CD8-positive, alpha-beta memory T cell (primary cell): ENCODE measurements at regions not wholly inside any gene's neighbourhood (a gene's known extent, or its start where the extent isn't known, plus 50 kb on each side); places are given as distances from the start of the nearest gene placed in this dataset.
A peak's percentile ranks its signal among the peaks of the same experiment; 100 is the strongest.
"Not testable (repeated sequence)": the region's sequence is repeated elsewhere in the genome, so short reads cannot be mapped to it uniquely, and the experiment has no call there.

Experiments
- CTCF ChIA-PET: fragments of 350-600 bp; sonication (Branson Sonifier 250); formaldehyde crosslinking; loops from one replicate; lab custom pipeline; 2021; ENCODE audit warnings: antibody characterized with exemption; lab: Charles Lee
- POLR2A ChIA-PET: fragments of 350-600 bp; sonication (Branson Sonifier 250); formaldehyde crosslinking; loops from one replicate; lab custom pipeline; 2021; ENCODE audit warnings: antibody characterized with exemption; lab: Charles Lee
- DNase-seq, 5 donors: peaks; one replicate each; pipeline versions ENCODE4 v3.0.0 to v3.0.0-alpha.2; 2020 to 2022; ENCODE audit warnings: mixed read lengths in 1 of 5
- H3K27ac ChIP-seq: one replicate; pipeline ENCODE4 v1.7.0; 2013; ENCODE audit warnings: low read depth, mild to moderate bottlenecking, low read length, moderate library complexity
- H3K27me3 ChIP-seq: 2 replicates; pipeline ENCODE4 v1.7.0; 2013; ENCODE audit warnings: low read length, mild to moderate bottlenecking; ENCODE audit not compliant: insufficient read depth, poor library complexity, severe bottlenecking
- H3K36me3 ChIP-seq: 2 replicates; pipeline ENCODE4 v1.7.0; 2013; ENCODE audit warnings: mild to moderate bottlenecking, low read length, moderate library complexity; ENCODE audit not compliant: insufficient read depth
- H3K4me1 ChIP-seq: 2 replicates; pipeline ENCODE4 v1.7.0; 2013; ENCODE audit warnings: mild to moderate bottlenecking, low read length, moderate library complexity; ENCODE audit not compliant: insufficient read depth
- H3K4me3 ChIP-seq: 2 replicates; pipeline ENCODE4 v1.7.0; 2013; ENCODE audit warnings: mild to moderate bottlenecking, low read length
- H3K9me3 ChIP-seq: 2 replicates; pipeline ENCODE4 v1.7.0; 2013; ENCODE audit warnings: mild to moderate bottlenecking, low read length
- H3K27ac Mint-ChIP-seq, 8 donors: one replicate each; pipeline ENCODE4 v1.8.0; 2020 to 2021; ENCODE audit warnings: mixed read lengths in 8 of 8, mild to moderate bottlenecking in 6 of 8, inconsistent platforms in 3 of 8, moderate library complexity in 3 of 8
- H3K27me3 Mint-ChIP-seq, 2 donors: one replicate each; pipeline ENCODE4 v1.8.0; 2020 to 2021; ENCODE audit warnings: mixed read lengths in 2 of 2, mild to moderate bottlenecking in 1 of 2, moderate library complexity in 1 of 2
- H3K36me3 Mint-ChIP-seq, 3 donors: one replicate each; pipeline ENCODE4 v1.8.0; 2020 to 2021; ENCODE audit warnings: mixed read lengths in 3 of 3, inconsistent platforms in 1 of 3, mild to moderate bottlenecking in 1 of 3
- H3K4me1 Mint-ChIP-seq, 3 donors: one replicate each; pipeline ENCODE4 v1.8.0; 2020 to 2021; ENCODE audit warnings: mixed read lengths in 3 of 3, inconsistent platforms in 1 of 3, mild to moderate bottlenecking in 1 of 3
- H3K4me3 Mint-ChIP-seq, 7 donors: one replicate each; pipeline ENCODE4 v1.8.0; 2020 to 2021; ENCODE audit warnings: mixed read lengths in 7 of 7, mild to moderate bottlenecking in 6 of 7, moderate library complexity in 4 of 7, inconsistent platforms in 2 of 7
- H3K9me3 Mint-ChIP-seq, 5 donors: one replicate each; pipeline ENCODE4 v1.8.0; 2020 to 2022; ENCODE audit warnings: mixed read lengths in 5 of 5, mild to moderate bottlenecking in 3 of 5, moderate library complexity in 2 of 5, inconsistent platforms in 1 of 5

DNA sequence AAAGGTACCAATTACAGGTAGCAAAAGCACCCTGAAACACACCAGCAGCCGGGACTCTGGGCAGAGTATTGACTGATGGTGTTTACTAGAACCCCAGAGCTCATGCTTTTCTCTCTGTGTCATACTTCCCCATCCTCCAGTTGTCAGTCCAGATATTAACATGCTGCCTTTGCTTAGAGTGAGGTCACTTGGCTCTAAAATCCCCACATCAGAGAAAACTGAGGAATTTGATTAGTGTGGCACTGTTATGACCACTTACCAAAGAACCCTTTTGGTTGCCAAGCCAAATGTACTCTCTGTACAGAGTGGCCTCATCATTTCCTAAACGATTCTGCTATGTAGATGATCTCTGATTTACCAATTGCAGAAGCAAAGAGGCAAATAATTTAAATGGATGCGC lies 80.4 kb downstream of the ABCC12 start:
- Histone ChIP-seq H3K27me3 (no peaks in the 10 kb centered on the region), H3K36me3 (no peaks in the 10 kb centered on the region), H3K9me3 (no peaks in the 10 kb centered on the region), H3K4me3 (no peak overlapping the region), H3K4me1 (no peaks in the 10 kb centered on the region), H3K27ac (no peak overlapping the region)
- peaks cover 7 to 13% of the 10 kb centered on the region in 2 donors for H3K27me3 Mint-ChIP-seq
- no peaks in the 10 kb centered on the region for H3K4me1 Mint-ChIP-seq
- no peak overlapping the region for H3K27ac Mint-ChIP-seq
- ChIA-PET CTCF (no interaction called here), POLR2A (no interaction called here)
- H3K36me3 Mint-ChIP-seq: no peaks in the 10 kb centered on the region
- H3K4me3 Mint-ChIP-seq: no peak overlapping the region
- DNase-seq: no peak
- H3K9me3 Mint-ChIP-seq: no peaks in the 10 kb centered on the region

- Histone ChIP-seq H3K4me3 (no peak overlapping the region), H3K9me3 (no peaks in the 10 kb centered on the region), H3K4me1 (no peaks in the 10 kb centered on the region), H3K36me3 (no peaks in the 10 kb centered on the region), H3K27me3 (no peaks in the 10 kb centered on the region), H3K27ac (no peak overlapping the region)
- no peaks in the 10 kb centered on the region for H3K4me1 Mint-ChIP-seq
- POLR2A ChIA-PET: no interaction called here
- CTCF ChIA-PET: no interaction called here
- H3K36me3 Mint-ChIP-seq: peaks cover 0 to 3% (median 0%) of the 10 kb centered on the region in 3 donors
- no peak overlapping the region for H3K4me3 Mint-ChIP-seq
- H3K27me3 Mint-ChIP-seq: peaks cover 4 to 8% of the 10 kb centered on the region in 2 donors
- H3K27ac Mint-ChIP-seq: no peak overlapping the region
- H3K9me3 Mint-ChIP-seq: peaks cover 0 to 3% (median 0%) of the 10 kb centered on the region in 5 donors
- no peak for DNase-seq
Measured at GRCh38 chr16:48067388-48067787, 88.4 kb downstream of the ABCC12 start.

GRCh38 chr16:48064971-48065370 lies 90.8 kb downstream of the ABCC12 start:
- ChIA-PET CTCF (no interaction called here), POLR2A (no interaction called here)
- H3K4me1 Mint-ChIP-seq: no peaks in the 10 kb centered on the region
- Histone ChIP-seq H3K4me3 (no peak overlapping the region), H3K36me3 (no peaks in the 10 kb centered on the region), H3K27me3 (no peaks in the 10 kb centered on the region), H3K9me3 (no peaks in the 10 kb centered on the region), H3K4me1 (no peaks in the 10 kb centered on the region), H3K27ac (no peak overlapping the region)
- H3K36me3 Mint-ChIP-seq: peaks cover 0 to 3% (median 0%) of the 10 kb centered on the region in 3 donors
- peaks cover 0 to 2% (median 0%) of the 10 kb centered on the region in 5 donors for H3K9me3 Mint-ChIP-seq
- H3K27me3 Mint-ChIP-seq: peaks cover 0 to 2% of the 10 kb centered on the region in 2 donors
- H3K4me3 Mint-ChIP-seq: no peak overlapping the region
- no peak for DNase-seq
- no peak overlapping the region for H3K27ac Mint-ChIP-seq

GRCh38 chr16:48062681-48063080 lies 93.1 kb downstream of the ABCC12 start:
- Mint-ChIP-seq H3K4me3 (no peak overlapping the region), H3K27ac (no peak overlapping the region), H3K9me3 (no peaks in the 10 kb centered on the region), H3K36me3 (no peaks in the 10 kb centered on the region), H3K27me3 (peaks cover 2 to 4% of the 10 kb centered on the region in 2 donors), H3K4me1 (no peaks in the 10 kb centered on the region)
- ChIA-PET POLR2A (no interaction called here), CTCF (no interaction called here)
- Histone ChIP-seq H3K4me1 (no peaks in the 10 kb centered on the region), H3K36me3 (no peaks in the 10 kb centered on the region), H3K9me3 (no peaks in the 10 kb centered on the region), H3K27ac (no peak overlapping the region), H3K27me3 (no peaks in the 10 kb centered on the region), H3K4me3 (no peak overlapping the region)
- no peak for DNase-seq

- Histone ChIP-seq H3K27ac (no peak overlapping the region), H3K4me1 (no peaks in the 10 kb centered on the region), H3K27me3 (no peaks in the 10 kb centered on the region), H3K9me3 (no peaks in the 10 kb centered on the region), H3K36me3 (no peaks in the 10 kb centered on the region), H3K4me3 (no peak overlapping the region)
- ChIA-PET CTCF (no interaction called here), POLR2A (no interaction called here)
- no peak for DNase-seq
- Mint-ChIP-seq H3K36me3 (no peaks in the 10 kb centered on the region), H3K4me3 (no peak overlapping the region), H3K4me1 (no peaks in the 10 kb centered on the region), H3K27ac (no peak overlapping the region), H3K27me3 (peaks cover 0 to 6% of the 10 kb centered on the region in 2 donors), H3K9me3 (no peaks in the 10 kb centered on the region)
Measured at GRCh38 chr16:48059936-48060335, 95.9 kb downstream of the ABCC12 start.

DNA sequence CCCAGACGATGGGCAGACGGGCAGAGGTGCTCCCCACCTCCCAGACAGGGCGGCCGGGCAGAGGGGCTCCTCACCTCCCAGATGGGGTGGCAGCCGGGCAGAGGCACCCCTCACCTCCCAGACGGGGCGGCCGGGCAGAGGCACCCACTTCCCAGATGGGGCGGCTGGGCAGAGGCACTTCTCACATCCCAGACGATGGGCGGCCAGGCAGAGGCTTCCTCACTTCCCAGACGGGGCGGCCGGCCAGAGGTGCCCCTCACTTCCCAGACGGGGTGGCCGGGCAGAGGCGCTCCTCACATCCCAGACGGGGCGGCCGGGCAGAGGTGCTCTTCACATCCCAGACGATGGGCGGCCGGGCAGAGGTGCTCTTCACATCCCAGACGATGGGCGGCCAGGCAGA lies 96.6 kb downstream of the ABCC12 start:
- H3K27me3 ChIP-seq, H3K4me1 Mint-ChIP-seq, H3K9me3 ChIP-seq, H3K4me3 Mint-ChIP-seq, H3K4me1 ChIP-seq, H3K27ac ChIP-seq, CTCF ChIA-PET, H3K9me3 Mint-ChIP-seq, H3K36me3 Mint-ChIP-seq, H3K27me3 Mint-ChIP-seq, H3K27ac Mint-ChIP-seq, DNase-seq, POLR2A ChIA-PET, H3K36me3 ChIP-seq, H3K4me3 ChIP-seq: not testable (repeated sequence)

- ChIA-PET POLR2A (no interaction called here), CTCF (no interaction called here)
- H3K9me3 Mint-ChIP-seq: peaks cover 0 to 1% (median 0%) of the 10 kb centered on the region in 5 donors
- peaks cover 0 to 2% (median 0%) of the 10 kb centered on the region in 3 donors for H3K4me1 Mint-ChIP-seq
- H3K36me3 ChIP-seq: no peaks in the 10 kb centered on the region
- H3K4me1 ChIP-seq: no peaks in the 10 kb centered on the region
- H3K27me3 ChIP-seq: no peaks in the 10 kb centered on the region
- no peak for DNase-seq
- no peak overlapping the region for H3K4me3 ChIP-seq
- H3K27ac ChIP-seq: no peak overlapping the region
- H3K36me3 Mint-ChIP-seq: no peaks in the 10 kb centered on the region
- H3K27me3 Mint-ChIP-seq: peaks cover 2 to 19% of the 10 kb centered on the region in 2 donors
- no peaks in the 10 kb centered on the region for H3K9me3 ChIP-seq
- H3K4me3 Mint-ChIP-seq: no peak overlapping the region
- H3K27ac Mint-ChIP-seq: no peak overlapping the region
Measured at GRCh38 chr16:48057048-48057447, 98.7 kb downstream of the ABCC12 start.

DNA sequence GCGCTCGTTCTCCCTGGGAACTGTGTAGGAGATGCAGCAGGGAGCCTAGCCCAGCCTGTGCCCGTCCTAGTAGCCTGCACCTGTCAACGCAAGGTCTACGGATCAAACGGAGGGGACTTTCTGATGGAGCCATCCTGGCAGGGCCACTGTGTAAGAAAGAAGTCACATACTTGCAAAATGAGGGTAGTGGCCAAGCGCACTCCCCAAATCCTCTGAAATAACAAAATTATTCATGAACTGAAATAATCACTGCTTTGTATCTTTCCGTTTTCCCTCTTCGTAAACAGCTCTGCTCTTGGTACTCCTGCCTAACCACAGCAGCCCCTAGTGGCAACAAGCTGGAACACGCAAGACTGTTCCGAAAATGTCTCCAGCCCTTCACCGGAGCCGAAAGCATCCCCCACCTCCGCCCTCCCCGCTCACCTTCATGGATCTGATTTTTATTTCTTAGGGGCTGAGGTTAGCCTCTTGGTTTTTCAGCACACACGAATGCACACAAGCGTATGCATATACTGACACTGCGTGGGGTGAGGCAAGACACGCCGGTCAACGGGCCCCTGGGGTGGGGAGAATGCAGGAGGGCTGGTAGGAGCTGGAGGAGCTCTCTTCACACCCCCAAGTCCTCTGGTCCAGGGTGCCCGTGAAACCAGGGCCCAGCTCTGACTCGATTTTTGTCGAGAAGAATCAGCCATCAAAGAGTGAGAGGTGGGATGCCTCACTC lies 100.8 kb downstream of the ABCC12 start:
- Histone ChIP-seq H3K27me3 (no peaks in the 10 kb centered on the region), H3K36me3 (no peaks in the 10 kb centered on the region), H3K4me1 (no peaks in the 10 kb centered on the region), H3K9me3 (no peaks in the 10 kb centered on the region), H3K27ac (no peak overlapping the region), H3K4me3 (no peak overlapping the region)
- DNase-seq: no peak
- POLR2A ChIA-PET: no interaction called here
- CTCF ChIA-PET: interaction anchor here (1.0 kb wide), 3 partner anchors 14 to 1018 kb away, joined by 3 read pairs; no protein-coding TSS in a partner anchor
- Mint-ChIP-seq H3K4me3 (peak overlapping the region in 1 of 7 donors; percentile 15), H3K9me3 (peaks cover 0 to 1% (median 0%) of the 10 kb centered on the region in 5 donors), H3K27ac (peak overlapping the region in 1 of 8 donors; percentile 32), H3K4me1 (peaks cover 0 to 2% (median 0%) of the 10 kb centered on the region in 3 donors), H3K27me3 (peaks cover 5 to 19% of the 10 kb centered on the region in 2 donors), H3K36me3 (no peaks in the 10 kb centered on the region)
